ENCODE measurements at regions not wholly inside any gene's neighbourhood (a gene's known extent, or its start where the extent isn't known, plus 50 kb on each side); places are given as distances from the start of the nearest gene placed in this dataset.
A peak's percentile ranks its signal among the peaks of the same experiment; 100 is the strongest.

DNA sequence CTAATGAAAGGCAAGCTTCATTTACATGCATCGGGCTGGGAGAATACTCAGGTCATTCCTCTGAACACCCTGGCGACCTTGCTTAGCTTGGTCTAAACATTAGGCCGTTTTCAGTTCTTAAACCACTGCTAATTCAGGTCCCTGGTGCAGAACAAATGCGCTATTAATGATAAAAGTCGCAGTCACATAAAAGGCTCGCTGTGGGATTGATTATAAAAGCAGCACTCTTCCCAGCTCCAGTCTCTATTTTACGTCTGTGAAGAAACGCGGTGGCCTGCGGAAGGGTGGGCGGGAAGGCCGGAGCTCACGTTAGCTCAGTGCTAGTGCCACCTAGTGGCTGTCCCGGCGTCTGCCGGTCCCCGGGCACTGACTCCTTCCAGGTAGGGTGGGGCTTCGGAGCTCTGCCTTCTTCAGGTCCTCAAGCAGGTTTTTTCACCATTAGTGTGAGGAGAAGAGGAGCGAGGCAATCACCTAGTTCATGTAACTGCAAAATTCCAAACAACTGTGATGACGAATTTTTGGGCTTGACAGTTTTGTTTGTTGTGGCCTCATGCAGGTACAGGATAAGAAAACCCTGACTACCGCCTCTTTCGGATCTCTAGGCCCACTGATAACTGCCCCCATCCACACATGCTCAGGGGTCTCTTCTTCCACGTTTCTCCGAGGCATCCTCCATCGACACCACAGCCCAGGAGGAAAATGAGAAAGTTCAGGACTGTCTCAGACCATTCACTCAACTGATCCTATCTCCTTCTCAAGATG lies 66.5 kb upstream of the CLMP start:
- Histone ChIP-seq H3K4me3 (ENCODE audit: low read length) (no peak overlapping the region), H3K36me3 (ENCODE audit: control insufficient read depth, insufficient read depth, low read length) (no peaks in the 10 kb centered on the region), H3K27me3 (ENCODE audit: control insufficient read depth, insufficient read depth, low read length) (no peaks in the 10 kb centered on the region), H3K9ac (ENCODE audit: low read length) (peak overlapping the region; percentile 18), H3K4me1 (ENCODE audit: control insufficient read depth, insufficient read depth, low read length) (no peaks in the 10 kb centered on the region), H3K9me3 (ENCODE audit: control insufficient read depth, low read length) (no peaks in the 10 kb centered on the region)

- Histone ChIP-seq H3K27me3 (ENCODE audit: control insufficient read depth, insufficient read depth, low read length) (no peaks in the 10 kb centered on the region), H3K9ac (ENCODE audit: low read length) (no peak overlapping the region), H3K4me3 (ENCODE audit: low read length) (no peak overlapping the region), H3K36me3 (ENCODE audit: control insufficient read depth, insufficient read depth, low read length) (no peaks in the 10 kb centered on the region), H3K4me1 (ENCODE audit: control insufficient read depth, insufficient read depth, low read length) (no peaks in the 10 kb centered on the region), H3K9me3 (ENCODE audit: control insufficient read depth, low read length) (no peaks in the 10 kb centered on the region)
Observed at GRCh38 chr11:123260511-123261211, 65.6 kb upstream of the CLMP start.

DNA sequence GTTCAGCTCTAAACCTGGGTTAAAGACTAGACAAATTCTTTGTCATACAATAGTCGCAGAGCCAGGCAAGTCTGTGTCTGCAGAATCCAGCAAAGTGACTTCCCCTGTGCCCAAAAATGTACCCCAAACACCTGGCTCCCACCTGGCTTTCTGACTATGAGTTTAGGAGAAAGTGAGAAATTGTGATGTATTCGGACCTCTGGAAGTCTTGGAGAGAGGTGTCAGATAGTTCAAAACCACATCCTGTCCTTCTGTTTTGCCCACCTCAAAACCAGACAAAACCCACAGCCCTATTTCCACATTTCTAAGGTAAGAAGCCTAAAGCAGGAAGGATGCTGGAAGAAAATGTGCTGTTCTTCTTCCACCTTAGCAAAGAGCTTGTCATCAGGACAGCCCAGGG lies 63.8 kb upstream of the CLMP start:
- Histone ChIP-seq H3K27me3 (ENCODE audit: control insufficient read depth, insufficient read depth, low read length) (no peaks in the 10 kb centered on the region), H3K36me3 (ENCODE audit: control insufficient read depth, insufficient read depth, low read length) (no peaks in the 10 kb centered on the region), H3K4me3 (ENCODE audit: low read length) (no peak overlapping the region), H3K4me1 (ENCODE audit: control insufficient read depth, insufficient read depth, low read length) (no peaks in the 10 kb centered on the region), H3K9me3 (ENCODE audit: control insufficient read depth, low read length) (no peaks in the 10 kb centered on the region), H3K9ac (ENCODE audit: low read length) (no peak overlapping the region)

DNA sequence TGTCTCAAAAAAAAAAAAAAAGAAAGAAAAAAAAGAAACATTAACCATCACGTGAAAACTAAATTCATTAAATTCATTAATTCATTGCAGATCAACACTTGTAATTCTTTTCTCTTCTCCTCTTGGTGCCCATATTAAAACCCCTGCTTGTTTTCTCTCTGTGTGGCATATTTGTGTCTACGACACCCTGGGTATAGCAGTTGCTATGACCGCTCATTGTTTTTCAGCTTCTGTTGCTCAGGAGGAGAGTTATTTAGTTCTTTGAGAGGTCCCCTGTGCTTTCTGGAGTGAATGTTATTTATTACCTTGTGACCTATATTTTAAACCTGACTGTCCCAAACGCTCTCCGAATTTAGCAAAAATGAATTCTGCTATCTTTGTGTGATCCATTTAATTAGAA lies 62.3 kb upstream of the CLMP start:
- Histone ChIP-seq H3K4me3 (ENCODE audit: low read length) (no peak overlapping the region), H3K9ac (ENCODE audit: low read length) (no peak overlapping the region), H3K36me3 (ENCODE audit: control insufficient read depth, insufficient read depth, low read length) (no peaks in the 10 kb centered on the region), H3K9me3 (ENCODE audit: control insufficient read depth, low read length) (no peaks in the 10 kb centered on the region), H3K27me3 (ENCODE audit: control insufficient read depth, insufficient read depth, low read length) (no peaks in the 10 kb centered on the region), H3K4me1 (ENCODE audit: control insufficient read depth, insufficient read depth, low read length) (no peaks in the 10 kb centered on the region)

GRCh38 chr11:123255909-123256308 lies 60.9 kb upstream of the CLMP start:
- Histone ChIP-seq H3K36me3 (ENCODE audit: control insufficient read depth, insufficient read depth, low read length) (no peaks in the 10 kb centered on the region), H3K4me1 (ENCODE audit: control insufficient read depth, insufficient read depth, low read length) (no peaks in the 10 kb centered on the region), H3K4me3 (ENCODE audit: low read length) (no peak overlapping the region), H3K9ac (ENCODE audit: low read length) (no peak overlapping the region), H3K27me3 (ENCODE audit: control insufficient read depth, insufficient read depth, low read length) (no peaks in the 10 kb centered on the region), H3K9me3 (ENCODE audit: control insufficient read depth, low read length) (no peaks in the 10 kb centered on the region)

- no peak overlapping the region for H3K9ac ChIP-seq (ENCODE audit: low read length)
- no peaks in the 10 kb centered on the region for H3K36me3 ChIP-seq (ENCODE audit: control insufficient read depth, insufficient read depth, low read length)
- no peaks in the 10 kb centered on the region for H3K4me1 ChIP-seq (ENCODE audit: control insufficient read depth, insufficient read depth, low read length)
- H3K27me3 ChIP-seq (ENCODE audit: control insufficient read depth, insufficient read depth, low read length) = no peaks in the 10 kb centered on the region
- H3K9me3 ChIP-seq (ENCODE audit: control insufficient read depth, low read length) = no peaks in the 10 kb centered on the region
- H3K4me3 ChIP-seq (ENCODE audit: low read length) = no peak overlapping the region
Observed at GRCh38 chr11:123254357-123254756, 59.3 kb upstream of the CLMP start.

DNA sequence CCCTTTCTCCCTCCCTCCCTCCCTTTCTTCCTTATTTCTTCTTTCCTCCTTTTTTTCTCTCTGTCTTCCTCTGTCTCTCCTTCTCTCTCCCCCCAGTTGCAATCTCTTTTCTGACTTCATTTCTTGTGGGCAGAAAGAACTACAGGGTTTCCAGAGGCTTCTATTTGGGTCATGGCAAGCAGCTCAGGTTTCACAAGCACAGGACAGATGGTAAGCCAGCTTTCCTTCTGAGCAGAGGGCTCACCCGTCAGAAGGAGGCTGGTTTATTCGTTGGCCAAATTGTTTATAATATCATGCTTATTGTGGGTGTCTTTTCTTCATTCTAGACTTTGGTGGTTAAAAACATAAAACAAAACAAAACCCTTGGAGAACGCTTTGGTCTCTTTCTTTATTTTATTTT lies 58.9 kb upstream of the CLMP start:
- no peak overlapping the region for H3K9ac ChIP-seq (ENCODE audit: low read length)
- H3K9me3 ChIP-seq (ENCODE audit: control insufficient read depth, low read length) = no peaks in the 10 kb centered on the region
- no peaks in the 10 kb centered on the region for H3K27me3 ChIP-seq (ENCODE audit: control insufficient read depth, insufficient read depth, low read length)
- H3K4me3 ChIP-seq (ENCODE audit: low read length) = no peak overlapping the region
- no peaks in the 10 kb centered on the region for H3K4me1 ChIP-seq (ENCODE audit: control insufficient read depth, insufficient read depth, low read length)
- no peaks in the 10 kb centered on the region for H3K36me3 ChIP-seq (ENCODE audit: control insufficient read depth, insufficient read depth, low read length)

GRCh38 chr11:123253223-123253622 lies 58.2 kb upstream of the CLMP start:
- H3K9me3 ChIP-seq (ENCODE audit: control insufficient read depth, low read length) = no peaks in the 10 kb centered on the region
- no peaks in the 10 kb centered on the region for H3K4me1 ChIP-seq (ENCODE audit: control insufficient read depth, insufficient read depth, low read length)
- H3K27me3 ChIP-seq (ENCODE audit: control insufficient read depth, insufficient read depth, low read length) = no peaks in the 10 kb centered on the region
- no peaks in the 10 kb centered on the region for H3K36me3 ChIP-seq (ENCODE audit: control insufficient read depth, insufficient read depth, low read length)
- no peak overlapping the region for H3K9ac ChIP-seq (ENCODE audit: low read length)
- no peak overlapping the region for H3K4me3 ChIP-seq (ENCODE audit: low read length)

DNA sequence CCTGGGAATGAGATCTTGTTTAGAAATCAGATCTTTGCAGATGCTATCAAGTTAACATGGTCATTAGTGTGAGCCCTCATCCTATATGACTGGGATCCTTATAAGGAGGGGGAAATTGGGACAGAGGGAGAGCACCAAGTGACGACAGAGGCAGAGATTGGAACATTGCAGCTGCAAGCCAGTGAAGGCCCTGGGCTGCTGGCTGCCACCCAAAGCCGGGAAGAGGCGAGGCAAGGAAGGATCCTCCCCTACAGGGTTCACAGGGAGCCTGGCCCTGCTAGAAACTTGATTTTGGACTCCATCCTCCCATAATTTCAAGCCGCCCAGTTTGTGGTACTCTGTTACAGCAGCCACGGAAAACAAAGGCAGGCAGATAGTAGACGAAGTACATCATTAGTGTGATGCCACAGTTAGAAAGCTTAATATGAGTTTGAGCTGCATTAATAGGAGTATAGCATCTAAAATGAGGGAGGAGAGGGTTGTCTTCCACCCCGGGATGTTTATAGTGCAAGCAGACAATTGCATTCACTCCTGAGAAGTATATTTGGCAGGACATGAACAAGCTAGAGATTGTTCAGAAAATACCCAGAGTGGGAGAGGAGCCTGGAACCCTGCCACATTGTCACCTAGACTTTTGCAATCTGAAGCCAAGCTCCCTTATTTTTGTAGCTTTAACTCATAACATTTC lies 56.8 kb upstream of the CLMP start:
- Histone ChIP-seq H3K27me3 (ENCODE audit: control insufficient read depth, insufficient read depth, low read length) (no peaks in the 10 kb centered on the region), H3K9me3 (ENCODE audit: control insufficient read depth, low read length) (no peaks in the 10 kb centered on the region), H3K9ac (ENCODE audit: low read length) (no peak overlapping the region), H3K36me3 (ENCODE audit: control insufficient read depth, insufficient read depth, low read length) (no peaks in the 10 kb centered on the region), H3K4me1 (ENCODE audit: control insufficient read depth, insufficient read depth, low read length) (peaks cover 4% of the 10 kb centered on the region), H3K4me3 (ENCODE audit: low read length) (no peak overlapping the region)

- peaks cover 5% of the 10 kb centered on the region for H3K4me1 ChIP-seq (ENCODE audit: control insufficient read depth, insufficient read depth, low read length)
- no peaks in the 10 kb centered on the region for H3K27me3 ChIP-seq (ENCODE audit: control insufficient read depth, insufficient read depth, low read length)
- H3K36me3 ChIP-seq (ENCODE audit: control insufficient read depth, insufficient read depth, low read length) = no peaks in the 10 kb centered on the region
- no peak overlapping the region for H3K4me3 ChIP-seq (ENCODE audit: low read length)
- H3K9me3 ChIP-seq (ENCODE audit: control insufficient read depth, low read length) = no peaks in the 10 kb centered on the region
- no peak overlapping the region for H3K9ac ChIP-seq (ENCODE audit: low read length)
Observed at GRCh38 chr11:123250892-123251656, 56.0 kb upstream of the CLMP start.

DNA sequence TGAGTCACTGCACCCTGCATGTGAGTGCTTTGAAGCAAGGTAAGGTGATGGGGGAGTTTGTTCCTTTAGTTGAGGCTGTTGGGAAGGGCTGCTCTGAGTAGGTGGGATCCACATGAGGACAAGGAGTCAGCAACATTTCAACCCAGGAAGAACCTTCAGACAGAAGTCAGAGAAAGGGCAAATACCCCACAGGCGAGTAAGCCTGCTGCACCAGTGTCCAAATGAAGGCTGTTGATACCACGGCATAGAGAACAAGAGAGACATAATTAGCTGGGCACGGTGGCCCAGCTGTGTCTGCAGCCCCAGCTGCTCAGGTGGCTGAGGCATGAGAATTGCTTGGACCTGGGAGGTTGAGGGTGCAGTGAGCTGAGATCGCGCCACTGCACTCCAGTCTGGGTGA lies 54.3 kb upstream of the CLMP start:
- Histone ChIP-seq H3K36me3 (ENCODE audit: control insufficient read depth, insufficient read depth, low read length) (no peaks in the 10 kb centered on the region), H3K9ac (ENCODE audit: low read length) (no peak overlapping the region), H3K4me1 (ENCODE audit: control insufficient read depth, insufficient read depth, low read length) (peaks cover 5% of the 10 kb centered on the region), H3K4me3 (ENCODE audit: low read length) (no peak overlapping the region), H3K9me3 (ENCODE audit: control insufficient read depth, low read length) (no peaks in the 10 kb centered on the region), H3K27me3 (ENCODE audit: control insufficient read depth, insufficient read depth, low read length) (no peaks in the 10 kb centered on the region)
